ENCODE measurements at regions not wholly inside any gene's neighbourhood (a gene's known extent, or its start where the extent isn't known, plus 50 kb on each side); places are given as distances from the start of the nearest gene placed in this dataset.

GRCh38 chr9:121582641-121583040, 68.8 kb upstream of the DAB2IP start:
- no peak overlapping the region for H3K4me3 ChIP-seq
- no peak for DNase-seq
- H3K36me3 ChIP-seq, result no peaks in the 10 kb centered on the region
- no peaks in the 10 kb centered on the region for H3K27me3 ChIP-seq
- H3K9me3 ChIP-seq, result no peaks in the 10 kb centered on the region
- TF ChIP-seq CTCF (IDR thresholded peaks at IDR 0.05), result no peak
- H3K4me1 ChIP-seq, result peaks cover 0 to 17% (median under 1%) of the 10 kb centered on the region in 4 donors
- H3K27ac ChIP-seq, result no peak overlapping the region
- intact Hi-C loops (cut with DNase I; ENCODE audit: low total_unique reads), result no loop called here

- Histone ChIP-seq H3K4me3 (no peak overlapping the region), H3K4me1 (peaks cover 0 to 15% (median 0%) of the 10 kb centered on the region in 4 donors), H3K9me3 (no peaks in the 10 kb centered on the region), H3K27me3 (no peaks in the 10 kb centered on the region), H3K36me3 (peaks cover 0 to under 1% (median 0%) of the 10 kb centered on the region in 3 donors), H3K27ac (no peak overlapping the region)
- intact Hi-C loops (cut with DNase I; ENCODE audit: low total_unique reads), result no loop called here
- no peak for DNase-seq
- no peak for TF ChIP-seq CTCF (IDR thresholded peaks at IDR 0.05)
Measured at GRCh38 chr9:121584421-121584820, 67.0 kb upstream of the DAB2IP start.

GRCh38 chr9:121587863-121588262, 63.6 kb upstream of the DAB2IP start:
- intact Hi-C loops (cut with DNase I; ENCODE audit: low total_unique reads), result no loop called here
- no peak for TF ChIP-seq CTCF (IDR thresholded peaks at IDR 0.05)
- Histone ChIP-seq H3K4me3 (no peak overlapping the region), H3K36me3 (peaks cover 0 to 5% (median 5%) of the 10 kb centered on the region in 3 donors), H3K4me1 (no peaks in the 10 kb centered on the region), H3K27ac (no peak overlapping the region), H3K27me3 (no peaks in the 10 kb centered on the region), H3K9me3 (no peaks in the 10 kb centered on the region)
- no peak for DNase-seq

- H3K4me1 ChIP-seq, result no peaks in the 10 kb centered on the region
- no peak for DNase-seq
- H3K4me3 ChIP-seq, result no peak overlapping the region
- H3K27me3 ChIP-seq, result no peaks in the 10 kb centered on the region
- TF ChIP-seq CTCF (IDR thresholded peaks at IDR 0.05), result no peak
- H3K9me3 ChIP-seq, result no peaks in the 10 kb centered on the region
- intact Hi-C loops (cut with DNase I; ENCODE audit: low total_unique reads), result no loop called here
- H3K27ac ChIP-seq, result no peak overlapping the region
- peaks cover 0 to 5% (median 5%) of the 10 kb centered on the region in 3 donors for H3K36me3 ChIP-seq
Measured at GRCh38 chr9:121589986-121590385, 61.4 kb upstream of the DAB2IP start.

- no peak for TF ChIP-seq CTCF (IDR thresholded peaks at IDR 0.05)
- no peaks in the 10 kb centered on the region for H3K4me1 ChIP-seq
- DNase-seq, result no peak
- peaks cover 0 to 5% (median 5%) of the 10 kb centered on the region in 3 donors for H3K36me3 ChIP-seq
- H3K27ac ChIP-seq, result no peak overlapping the region
- intact Hi-C loops (cut with DNase I; ENCODE audit: low total_unique reads), result no loop called here
- H3K27me3 ChIP-seq, result no peaks in the 10 kb centered on the region
- H3K4me3 ChIP-seq, result no peak overlapping the region
- no peaks in the 10 kb centered on the region for H3K9me3 ChIP-seq
Measured at GRCh38 chr9:121592265-121592664, 59.2 kb upstream of the DAB2IP start.

GRCh38 chr9:121593066-121593465, 58.4 kb upstream of the DAB2IP start:
- intact Hi-C loops (cut with DNase I; ENCODE audit: low total_unique reads), result no loop called here
- Histone ChIP-seq H3K4me3 (no peak overlapping the region), H3K36me3 (peaks cover 0 to 5% (median 5%) of the 10 kb centered on the region in 3 donors)

More at GRCh38 chr9:121593066-121593465, 58.4 kb upstream of the DAB2IP start:
- no peaks in the 10 kb centered on the region for H3K27me3 ChIP-seq
- H3K4me1 ChIP-seq, result peaks cover 0 to 6% (median 4%) of the 10 kb centered on the region in 4 donors
- TF ChIP-seq CTCF (IDR thresholded peaks at IDR 0.05), result no peak
- H3K27ac ChIP-seq, result no peak overlapping the region
- no peak for DNase-seq
- no peaks in the 10 kb centered on the region for H3K9me3 ChIP-seq
